ENCODE measurements at regions not wholly inside any gene's neighbourhood (a gene's known extent, or its start where the extent isn't known, plus 50 kb on each side); places are given as distances from the start of the nearest gene placed in this dataset.

- no peak overlapping the region for H3K4me3 ChIP-seq (ENCODE audit: low read depth, low read length)
- in situ Hi-C loops (cut with HindIII; ENCODE audit: low sequenced_read_pairs): no loop called here
- no peak for TF ChIP-seq CTCF (IDR thresholded peaks at IDR 0.05; ENCODE audit: low read depth, low read length)
- DNase-seq (ENCODE audit: low read depth, low spot score): no peak
Observed at GRCh38 chr5:2110137-2110933, 227.6 kb upstream of the IRX4 start.

DNA sequence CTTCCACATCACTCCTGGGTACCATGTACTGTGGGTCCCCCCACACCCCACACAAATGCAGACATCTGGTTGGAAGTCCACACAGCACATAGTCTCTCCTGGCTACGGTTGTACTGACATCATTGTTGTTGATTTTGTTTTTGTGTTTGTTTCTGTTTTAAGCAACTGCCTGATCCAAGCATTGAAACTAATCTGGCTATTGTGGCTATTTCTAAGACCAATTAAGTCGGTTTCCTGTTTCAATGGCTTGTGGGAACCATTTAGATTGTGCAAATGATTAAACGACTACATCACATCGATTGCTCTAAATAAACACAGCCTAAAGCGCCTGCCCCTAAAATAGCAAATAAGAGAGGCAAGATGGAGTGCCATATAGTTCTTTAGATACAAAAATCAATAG lies 226.8 kb upstream of the IRX4 start:
- TF ChIP-seq CTCF (IDR thresholded peaks at IDR 0.05; ENCODE audit: low read depth, low read length): no peak
- no peak for DNase-seq (ENCODE audit: low read depth, low spot score)
- H3K4me3 ChIP-seq (ENCODE audit: low read depth, low read length): no peak overlapping the region
- in situ Hi-C loops (cut with HindIII; ENCODE audit: low sequenced_read_pairs): no loop called here

- DNase-seq (ENCODE audit: low read depth, low spot score): no peak
- TF ChIP-seq CTCF (IDR thresholded peaks at IDR 0.05; ENCODE audit: low read depth, low read length): no peak
- no peak overlapping the region for H3K4me3 ChIP-seq (ENCODE audit: low read depth, low read length)
- in situ Hi-C loops (cut with HindIII; ENCODE audit: low sequenced_read_pairs): no loop called here
Observed at GRCh38 chr5:2106721-2107120, 224.0 kb upstream of the IRX4 start.

- TF ChIP-seq CTCF (IDR thresholded peaks at IDR 0.05; ENCODE audit: low read depth, low read length): no peak
- no peak for DNase-seq (ENCODE audit: low read depth, low spot score)
- H3K4me3 ChIP-seq (ENCODE audit: low read depth, low read length): no peak overlapping the region
- in situ Hi-C loops (cut with HindIII; ENCODE audit: low sequenced_read_pairs): no loop called here
Observed at GRCh38 chr5:2105141-2105540, 222.4 kb upstream of the IRX4 start.

GRCh38 chr5:2103940-2104339 lies 221.2 kb upstream of the IRX4 start:
- no peak for DNase-seq (ENCODE audit: low read depth, low spot score)
- TF ChIP-seq CTCF (IDR thresholded peaks at IDR 0.05; ENCODE audit: low read depth, low read length): no peak
- in situ Hi-C loops (cut with HindIII; ENCODE audit: low sequenced_read_pairs): no loop called here
- H3K4me3 ChIP-seq (ENCODE audit: low read depth, low read length): no peak overlapping the region

GRCh38 chr5:2102819-2103776 lies 220.4 kb upstream of the IRX4 start:
- TF ChIP-seq CTCF (IDR thresholded peaks at IDR 0.05; ENCODE audit: low read depth, low read length): no peak
- DNase-seq (ENCODE audit: low read depth, low spot score): no peak
- no peak overlapping the region for H3K4me3 ChIP-seq (ENCODE audit: low read depth, low read length)
- in situ Hi-C loops (cut with HindIII; ENCODE audit: low sequenced_read_pairs): no loop called here

Data from astrocyte of the spinal cord (primary cell).